ENCODE measurements at regions not wholly inside any gene's neighbourhood (a gene's known extent, or its start where the extent isn't known, plus 50 kb on each side); places are given as distances from the start of the nearest gene placed in this dataset.
A peak's percentile ranks its signal among the peaks of the same experiment; 100 is the strongest.

DNA sequence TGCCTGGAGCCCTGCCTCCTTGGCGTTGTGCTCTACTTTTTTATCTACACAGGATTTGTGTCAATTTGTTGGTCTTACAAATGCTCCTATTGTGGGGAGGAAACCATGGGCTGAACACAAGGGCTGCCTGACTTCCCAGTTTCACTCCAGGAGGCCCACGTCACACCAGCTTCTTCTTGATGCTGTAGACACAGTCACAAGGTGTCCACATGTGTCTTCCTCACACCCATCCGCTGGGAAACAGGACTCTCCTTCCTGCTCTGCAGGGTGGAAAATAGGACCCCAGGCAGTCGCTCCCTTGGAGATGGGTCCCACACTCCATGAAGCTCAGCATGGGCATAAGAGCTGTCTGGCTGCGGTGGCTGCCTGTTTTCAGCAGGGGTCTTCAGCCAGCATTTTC is 468.2 kb downstream of the EPHA4 start:
- no peak for DNase-seq (ENCODE audit: low spot score)

- no peak for DNase-seq (ENCODE audit: low spot score)
These were observed 467.7 kb downstream of the EPHA4 start for GRCh38 chr2:221104361-221104811.

DNA sequence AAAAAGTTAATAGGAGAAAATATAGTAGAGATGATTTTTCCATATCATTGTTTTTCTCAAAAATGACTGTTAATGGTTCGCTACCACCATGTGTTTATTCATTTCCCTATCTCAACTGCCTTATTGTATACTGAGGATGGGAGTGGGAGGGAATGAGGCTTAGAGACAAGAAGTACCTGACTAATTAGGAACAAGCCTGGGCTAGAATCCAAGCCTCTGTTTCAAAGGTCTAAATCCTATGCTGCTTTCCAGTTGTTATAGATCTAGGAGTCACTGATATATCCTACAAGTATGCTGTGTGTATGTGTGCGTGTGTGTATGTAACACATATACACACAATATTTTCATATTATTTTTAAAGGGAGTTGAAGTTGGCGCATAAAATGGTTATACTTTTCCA is 465.9 kb downstream of the EPHA4 start:
- no peak for DNase-seq (ENCODE audit: low spot score)

GRCh38 chr2:221107424-221107823 is 464.7 kb downstream of the EPHA4 start:
- no peak for DNase-seq (ENCODE audit: low spot score)

GRCh38 chr2:221109552-221109951 is 462.6 kb downstream of the EPHA4 start:
- no peak for DNase-seq (ENCODE audit: low spot score)

- no peak for DNase-seq (ENCODE audit: low spot score)
These were observed 460.4 kb downstream of the EPHA4 start for GRCh38 chr2:221111739-221112138.

GRCh38 chr2:221112744-221113143 is 459.4 kb downstream of the EPHA4 start:
- DNase-seq (ENCODE audit: low spot score), result no peak

DNA sequence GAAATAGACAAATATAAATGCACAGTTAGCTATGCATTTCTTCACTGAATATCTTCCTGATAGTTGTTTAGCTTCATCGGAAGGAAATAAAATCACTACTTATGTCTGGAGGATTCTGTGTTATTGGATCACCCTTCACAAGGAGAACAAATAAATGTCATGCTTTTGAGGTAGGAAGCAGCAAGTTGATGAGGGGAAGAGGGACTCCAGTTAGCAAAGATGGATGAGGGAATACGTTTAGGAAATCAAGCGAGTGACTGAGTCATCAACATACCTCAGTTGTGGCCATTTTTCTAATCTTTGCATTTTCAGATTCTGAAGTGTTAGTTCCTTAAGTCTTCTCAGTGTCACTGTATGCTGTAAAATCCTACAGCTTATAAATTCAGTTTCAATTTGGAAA is 456.2 kb downstream of the EPHA4 start:
- DNase-seq (ENCODE audit: low spot score), result no peak

- no peak for DNase-seq (ENCODE audit: low spot score)
These were observed 451.5 kb downstream of the EPHA4 start for GRCh38 chr2:221120643-221121042.

- DNase-seq (ENCODE audit: low spot score), result no peak
These were observed 448.7 kb downstream of the EPHA4 start for GRCh38 chr2:221123396-221123795.

DNA sequence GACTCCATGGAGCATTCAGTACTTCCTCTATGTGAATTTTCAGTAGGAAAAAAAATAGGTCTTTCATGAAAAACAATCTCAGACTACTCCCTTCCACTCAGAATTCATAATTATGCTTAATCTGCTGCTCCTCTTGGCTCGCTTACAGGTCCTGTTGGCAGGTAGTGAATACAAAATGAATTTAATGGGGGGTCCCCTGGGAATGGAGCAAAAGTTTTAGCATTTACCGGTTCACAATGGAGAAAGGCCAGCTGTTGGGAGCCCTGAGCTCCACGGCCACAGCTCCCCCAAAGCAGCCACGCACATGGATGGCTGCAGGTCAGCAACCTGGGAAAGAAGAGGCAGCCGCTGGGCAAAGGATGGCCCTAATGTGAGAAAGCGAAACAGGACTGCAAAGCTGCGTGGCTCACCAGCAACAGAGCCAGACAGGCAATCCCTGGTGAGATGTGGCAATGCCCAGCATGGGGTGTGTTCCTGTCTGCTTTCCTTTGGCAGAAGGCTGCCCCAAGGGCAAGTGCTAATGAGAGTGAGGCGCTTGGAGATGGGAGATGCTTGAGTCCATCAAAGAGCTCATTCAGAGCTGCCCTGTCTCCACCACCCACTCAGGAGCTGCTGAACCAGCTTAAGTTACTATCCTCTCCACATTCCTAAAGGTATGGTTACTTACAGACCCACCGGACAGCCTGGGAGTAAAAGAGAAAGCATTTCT is 447.4 kb downstream of the EPHA4 start:
- DNase-seq (ENCODE audit: low spot score), result peak; percentile 0

GRCh38 chr2:221125691-221126090 is 446.4 kb downstream of the EPHA4 start:
- DNase-seq (ENCODE audit: low spot score), result no peak

DNA sequence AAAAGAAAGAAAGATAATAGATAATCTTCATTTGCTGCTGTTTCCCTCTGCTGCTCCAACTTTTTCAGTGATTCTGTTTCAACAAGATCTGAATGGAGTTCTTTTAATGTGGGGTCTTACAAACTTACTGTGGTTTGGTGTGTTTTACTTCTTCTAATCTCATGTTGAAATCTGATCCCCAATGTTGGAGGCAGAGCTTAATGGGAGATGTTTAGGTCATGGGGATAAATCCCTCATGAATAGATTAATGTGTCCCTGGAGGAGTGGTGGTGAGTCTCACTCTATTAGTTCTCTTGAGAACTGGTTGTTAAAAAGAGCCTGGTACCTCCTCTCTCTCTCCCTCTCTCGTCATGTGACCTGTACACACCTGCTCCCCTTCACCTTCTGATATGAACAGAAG is 442.4 kb downstream of the EPHA4 start:
- DNase-seq (ENCODE audit: low spot score), result no peak

GRCh38 chr2:221130431-221130830 is 441.7 kb downstream of the EPHA4 start:
- no peak for DNase-seq (ENCODE audit: low spot score)

DNA sequence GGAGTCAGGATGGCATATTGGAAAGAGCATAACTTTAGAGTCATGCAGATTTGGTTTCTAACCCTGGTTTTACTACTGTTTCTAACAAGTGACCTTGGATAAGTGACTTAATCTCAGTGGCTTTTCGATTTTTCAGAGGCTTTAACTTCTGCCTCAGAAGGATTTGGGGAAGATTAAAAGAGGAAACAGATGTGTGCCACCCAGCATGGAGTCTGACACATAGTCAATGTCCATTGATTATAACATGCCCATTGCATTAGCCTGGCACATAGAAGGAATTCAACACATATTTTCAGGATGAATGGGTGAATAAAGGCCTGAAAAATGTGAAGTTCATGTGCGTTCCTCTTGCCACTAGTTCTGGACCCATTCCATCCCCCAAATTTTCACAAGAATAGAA is 438.2 kb downstream of the EPHA4 start:
- DNase-seq (ENCODE audit: low spot score), result no peak

DNA sequence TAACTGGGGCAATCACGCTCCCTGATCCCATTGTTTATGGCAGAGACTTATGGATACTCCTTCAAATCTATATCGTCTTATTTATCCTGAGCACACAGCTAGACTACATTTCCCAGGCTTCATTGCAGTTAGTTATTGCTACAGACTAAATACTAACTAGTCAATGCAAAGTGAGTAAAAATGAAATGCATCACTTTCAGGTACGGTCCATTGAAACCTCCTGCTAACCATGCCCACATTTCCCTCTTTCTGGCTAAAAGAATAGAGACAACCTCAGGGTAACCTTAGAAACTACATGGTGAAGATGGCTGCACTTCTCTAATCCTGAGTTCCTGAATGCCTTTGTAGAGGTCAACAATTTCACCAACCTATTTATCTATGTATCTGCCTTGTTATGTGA is 437.4 kb downstream of the EPHA4 start:
- DNase-seq (ENCODE audit: low spot score), result no peak

GRCh38 chr2:221135699-221136098 is 436.4 kb downstream of the EPHA4 start:
- no peak for DNase-seq (ENCODE audit: low spot score)

DNA sequence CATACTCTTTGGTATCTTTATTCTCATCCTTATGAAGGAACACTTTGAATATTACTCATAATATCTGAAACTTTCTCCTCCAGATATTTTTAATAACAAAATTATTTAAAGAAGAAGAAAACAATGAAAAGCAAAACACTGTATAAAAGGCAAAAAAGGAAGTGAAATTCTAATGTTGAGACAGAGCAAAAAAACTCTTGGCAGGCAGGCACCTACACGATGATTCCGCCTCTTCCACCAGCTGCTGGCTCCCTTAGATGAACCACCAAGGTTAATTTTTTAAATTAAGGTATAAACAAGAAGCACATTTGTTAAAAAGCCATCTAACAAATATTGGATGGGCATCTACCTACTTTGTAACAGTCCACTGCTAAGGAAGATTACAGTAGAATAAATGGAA is 434.7 kb downstream of the EPHA4 start:
- DNase-seq (ENCODE audit: low spot score), result no peak

- no peak for DNase-seq (ENCODE audit: low spot score)
These were observed 429.8 kb downstream of the EPHA4 start for GRCh38 chr2:221142341-221142740.

DNA sequence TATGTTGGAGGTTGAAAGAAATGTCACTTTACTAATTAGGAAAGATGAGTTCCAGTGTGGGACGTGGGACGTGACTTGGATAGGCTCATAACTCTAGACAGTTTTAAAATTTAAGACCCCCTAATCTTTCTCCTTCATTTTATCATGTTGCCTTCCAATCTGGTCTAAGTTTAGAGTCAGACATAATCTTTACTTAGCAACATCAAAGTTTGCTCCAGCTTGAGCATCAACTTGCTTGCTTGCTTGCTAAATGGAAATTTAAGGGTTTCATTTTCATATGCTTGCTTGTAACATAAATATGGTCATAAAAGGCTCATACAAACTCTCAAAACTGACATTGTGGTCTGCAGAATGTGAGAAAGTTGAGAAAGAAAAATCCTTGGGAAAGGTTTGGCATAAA is 428.9 kb downstream of the EPHA4 start:
- DNase-seq (ENCODE audit: low spot score), result no peak

DNA sequence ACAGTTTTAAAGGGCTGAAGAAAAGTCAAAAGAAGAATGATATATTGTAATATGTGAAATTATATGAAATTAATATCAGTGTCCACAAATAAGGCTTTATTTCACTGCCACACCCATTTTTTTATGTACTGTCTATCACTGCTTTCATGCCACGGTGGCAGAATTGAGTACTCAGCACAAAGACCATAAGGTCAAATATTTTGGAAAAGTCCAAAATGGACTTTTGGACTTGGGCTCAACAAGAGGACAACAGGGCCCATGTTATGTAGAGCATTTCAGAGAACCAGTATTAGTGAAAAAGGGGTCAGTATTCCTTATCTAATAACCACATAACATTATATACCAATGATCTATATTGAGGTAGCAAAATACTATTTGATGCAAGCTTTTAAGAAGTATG is 427.2 kb downstream of the EPHA4 start:
- no peak for DNase-seq (ENCODE audit: low spot score)

DNA sequence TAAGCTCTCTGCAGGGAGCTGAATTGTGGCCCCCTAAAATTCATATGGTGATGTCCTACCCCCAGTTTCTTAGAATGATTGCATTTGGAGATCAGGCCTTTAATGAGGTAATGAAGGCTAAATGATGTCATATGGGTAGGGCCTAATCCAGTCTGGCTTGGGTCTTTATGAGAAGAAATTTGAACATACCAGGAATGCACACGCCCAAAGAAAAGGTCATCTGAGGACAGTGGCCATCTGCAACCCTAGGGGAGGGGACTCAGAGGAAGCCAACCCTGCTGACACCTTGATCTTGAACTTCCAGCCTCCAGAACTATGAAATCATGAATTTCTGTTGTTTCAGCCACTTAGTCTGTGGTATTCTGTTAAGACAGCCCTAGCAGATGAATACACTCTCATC is 426.7 kb downstream of the EPHA4 start:
- DNase-seq (ENCODE audit: low spot score), result no peak

DNA sequence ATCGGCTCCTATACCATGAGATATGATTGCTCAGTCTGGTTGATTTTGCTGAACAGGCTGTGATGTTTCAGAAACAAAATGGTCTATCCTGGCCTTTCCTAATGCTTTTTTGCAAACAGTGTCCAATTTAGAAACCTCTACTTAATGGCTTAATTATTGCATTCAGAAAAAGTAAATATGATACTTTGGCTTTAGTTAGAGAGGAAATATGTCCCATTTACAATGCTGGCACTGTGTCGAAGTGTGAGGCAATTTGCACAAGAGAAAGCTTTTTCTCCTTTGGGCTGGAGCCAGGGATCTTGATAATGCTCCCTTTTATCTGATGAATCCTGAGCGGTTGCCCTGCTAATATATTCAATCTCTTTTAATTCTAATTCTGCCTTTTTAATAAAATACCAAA is 418.9 kb downstream of the EPHA4 start:
- DNase-seq (ENCODE audit: low spot score), result no peak

GRCh38 chr2:221154176-221154575 is 417.9 kb downstream of the EPHA4 start:
- DNase-seq (ENCODE audit: low spot score), result no peak
